IMR-90 (cell line): ENCODE measurements at regions not wholly inside any gene's neighbourhood (a gene's known extent, or its start where the extent isn't known, plus 50 kb on each side); places are given as distances from the start of the nearest gene placed in this dataset.

ENCODE experiments used
- ATAC-seq: fragments of 200-7000 bp; cut with Tn5 transposase; 2 replicates; pipeline ENCODE4 v1.9.1; 2020; ENCODE audit warnings: low read depth, mild to moderate bottlenecking, moderate library complexity
- BruUV-seq: library from RNA; stranded (reverse); fragments of 400-500 nt; replicated peaks from 2 replicates; lab custom pipeline; 2021; lab: Mats Ljungman, UMichigan
- CTCF ChIA-PET: fragments of 300-600 bp; formaldehyde crosslinking; extraction: SDS; loops from one replicate; lab custom pipeline; 2021; ENCODE audit warnings: antibody characterized with exemption; lab: Yijun Ruan, JAX
- POLR2A ChIA-PET: fragments of 300-600 bp; sonication (Branson Sonifier 250); formaldehyde crosslinking; loops from one replicate; lab custom pipeline; 2022; ENCODE audit warnings: antibody characterized with exemption; ENCODE audit not compliant: unreplicated experiment; lab: Charles Lee
- DNase-seq: peaks from one replicate; pipeline ENCODE4 v3.0.0; 2013
- H2AFZ ChIP-seq: replicated peaks from 2 replicates; pipeline ENCODE3; 2013; ENCODE audit warnings: low read length, mild to moderate bottlenecking; ENCODE audit not compliant: poor library complexity
- H2AK5ac ChIP-seq: 2 replicates; pipeline ENCODE4 v1.6.1; 2013; ENCODE audit warnings: low read depth, low read length, inconsistent platforms
- H2AK9ac ChIP-seq: replicated peaks from 2 replicates; pipeline ENCODE3; 2013; ENCODE audit warnings: mild to moderate bottlenecking, low read depth, low read length, moderate library complexity; ENCODE audit not compliant: poor library complexity
- H2BK120ac ChIP-seq: 2 replicates; pipeline ENCODE4 v1.6.1; 2013; ENCODE audit warnings: low read depth, low read length, inconsistent platforms
- H2BK15ac ChIP-seq: 3 replicates; pipeline ENCODE4 v1.6.1; 2013; ENCODE audit warnings: low read depth, low read length, inconsistent platforms
- H2BK20ac ChIP-seq: 2 replicates; pipeline ENCODE4 v1.6.1; 2013; ENCODE audit warnings: low read depth, mild to moderate bottlenecking, inconsistent platforms, low read length, moderate library complexity
- H2BK5ac ChIP-seq: 2 replicates; pipeline ENCODE4 v1.6.1; 2013; ENCODE audit warnings: mild to moderate bottlenecking, low read depth, low read length, inconsistent platforms; ENCODE audit not compliant: poor library complexity, severe bottlenecking
- H3K14ac ChIP-seq: replicated peaks from 2 replicates; pipeline ENCODE4 v1.6.1; 2013; ENCODE audit warnings: low read depth, low read length, inconsistent platforms
- H3K18ac ChIP-seq: 2 replicates; pipeline ENCODE4 v1.6.1; 2013; ENCODE audit warnings: low read depth, low read length, control low read depth
- H3K23ac ChIP-seq: 2 replicates; pipeline ENCODE4 v1.6.1; 2013; ENCODE audit warnings: low read depth, low read length, inconsistent platforms
- H3K27ac ChIP-seq: 2 replicates; pipeline ENCODE4 v1.5.1; 2013; ENCODE audit warnings: mild to moderate bottlenecking, control low read depth, low read length; ENCODE audit not compliant: insufficient read depth
- H3K27me3 ChIP-seq: 2 replicates; pipeline ENCODE4 v1.6.1; 2013; ENCODE audit warnings: low read length; ENCODE audit not compliant: control insufficient read depth, insufficient read depth
- H3K36me3 ChIP-seq: 2 replicates; pipeline ENCODE4 v1.6.1; 2013; ENCODE audit warnings: low read length, mixed read lengths; ENCODE audit not compliant: control insufficient read depth, insufficient read depth
- H3K4ac ChIP-seq: 2 replicates; pipeline ENCODE4 v1.6.1; 2013; ENCODE audit warnings: low read depth, low read length, inconsistent platforms
- H3K4me1 ChIP-seq: 2 replicates; pipeline ENCODE4 v1.6.1; 2013; ENCODE audit warnings: low read length, mixed read lengths; ENCODE audit not compliant: control insufficient read depth, insufficient read depth
- H3K4me2 ChIP-seq: 2 replicates; pipeline ENCODE4 v1.6.1; 2013; ENCODE audit warnings: low read depth, mild to moderate bottlenecking, control low read depth, low read length, moderate library complexity
- H3K4me3 ChIP-seq: 2 replicates; pipeline ENCODE4 v1.5.1; 2013; ENCODE audit warnings: low read depth, mild to moderate bottlenecking, control low read depth, low read length, moderate library complexity; ENCODE audit not compliant: insufficient read depth
- H3K56ac ChIP-seq: 2 replicates; pipeline ENCODE4 v1.6.1; 2013; ENCODE audit warnings: low read length, inconsistent platforms; ENCODE audit not compliant: insufficient read depth; ENCODE audit errors: extremely low read depth
- H3K79me1 ChIP-seq, 2 experiments: 2 replicates each; pipeline ENCODE4 v1.6.1; 2013; ENCODE audit warnings: low read length in 2 of 2, inconsistent platforms in 1 of 2, low read depth in 1 of 2
- H3K9ac ChIP-seq: 2 replicates; pipeline ENCODE4 v1.6.1; 2013; ENCODE audit warnings: low read depth, low read length, control low read depth
- H3K9me1 ChIP-seq: 2 replicates; pipeline ENCODE4 v1.6.1; 2013; ENCODE audit warnings: low read length, inconsistent platforms; ENCODE audit not compliant: insufficient read depth
- H3K9me3 ChIP-seq: 2 replicates; pipeline ENCODE4 v1.6.1; 2013; ENCODE audit warnings: low read length; ENCODE audit not compliant: control insufficient read depth, insufficient read depth
- H4K20me1 ChIP-seq: 2 replicates; pipeline ENCODE4 v1.6.1; 2013; ENCODE audit warnings: low read length, inconsistent platforms; ENCODE audit not compliant: insufficient read depth
- H4K5ac ChIP-seq: 2 replicates; pipeline ENCODE4 v1.6.1; 2013; ENCODE audit warnings: mild to moderate bottlenecking, low read depth, low read length, control low read depth
- H4K8ac ChIP-seq, 2 experiments: 2 replicates each; pipeline ENCODE4 v1.6.1; 2013; ENCODE audit warnings: low read depth in 2 of 2, low read length in 2 of 2, control low read depth in 1 of 2, inconsistent platforms in 1 of 2
- H4K91ac ChIP-seq: 2 replicates; pipeline ENCODE4 v1.6.1; 2013; ENCODE audit warnings: low read depth, low read length, inconsistent platforms; ENCODE audit not compliant: insufficient read depth
- CEBPB ChIP-seq: IDR thresholded peaks from 2 replicates; pipeline ENCODE4 v1.6.1; 2012; ENCODE audit warnings: low read depth, low read length, improper control_type of control experiment
- CHD1 ChIP-seq: IDR thresholded peaks from 2 replicates; pipeline ENCODE4 v1.6.1; 2012; ENCODE audit warnings: low read depth, low read length, improper control_type of control experiment
- FOS ChIP-seq: fragments of 150-350 bp; IDR thresholded peaks from 2 replicates; pipeline ENCODE4 v1.6.1; 2016; ENCODE audit warnings: low read depth, low read length
- MAFK ChIP-seq: IDR thresholded peaks from 2 replicates; pipeline ENCODE4 v1.6.1; 2012; ENCODE audit warnings: low read depth, low read length, improper control_type of control experiment
- MAZ ChIP-seq: IDR thresholded peaks from 2 replicates; pipeline ENCODE4 v1.6.1; 2012; ENCODE audit warnings: low read depth, mild to moderate bottlenecking, low read length, improper control_type of control experiment, moderate library complexity, borderline replicate concordance
- MXI1 ChIP-seq: IDR thresholded peaks from 2 replicates; pipeline ENCODE4 v1.6.1; 2012; ENCODE audit warnings: low read depth, mild to moderate bottlenecking, low read length, moderate library complexity, borderline replicate concordance
- POLR2A ChIP-seq: IDR thresholded peaks from 2 replicates; pipeline ENCODE4 v1.6.1; 2012; ENCODE audit warnings: mild to moderate bottlenecking, low read depth, low read length
- RAD21 ChIP-seq: IDR thresholded peaks from 2 replicates; pipeline ENCODE4 v1.6.1; 2012; ENCODE audit warnings: low read length, improper control_type of control experiment
- RFX5 ChIP-seq: IDR thresholded peaks from 2 replicates; pipeline ENCODE4 v1.8.0; 2012; ENCODE audit warnings: low read depth, mild to moderate bottlenecking, low read length, moderate library complexity
- SMC3 ChIP-seq: fragments of 150-350 bp; IDR thresholded peaks from 2 replicates; pipeline ENCODE4 v1.6.1; 2016; ENCODE audit warnings: low read depth, mild to moderate bottlenecking, antibody characterized with exemption, low read length, moderate library complexity
- WGBS, 2 experiments: methylation state at CpG; one replicate each; pipeline versions ENCODE4 v1.1.5 to v1.1.7; 2013; ENCODE audit warnings: missing lambda C conversion rate in 2 of 2; ENCODE audit not compliant: insufficient read length in 1 of 2; ENCODE audit errors: extremely low coverage in 2 of 2; 5-methylcytosine and 5-hydroxymethylcytosine counted together
- dilution Hi-C: fragments of 300-500 bp; cut with HindIII; formaldehyde crosslinking; loops from one replicate; pipeline ENCODE4 v1.14.3; 2018; ENCODE audit warnings: low sequenced_read_pairs; ENCODE audit not compliant: unreplicated experiment
- in situ Hi-C: fragments of 300-500 bp; cut with MboI; formaldehyde crosslinking; loops from 3 replicates; pipeline ENCODE4 v1.14.3; 2019; ENCODE audit warnings: low sequenced_read_pairs, inconsistent platforms, mixed read lengths
- intact Hi-C: fragments of 100-400 bp; cut with micrococcal nuclease; formaldehyde crosslinking; loops from 2 replicates; pipeline ENCODE4 v1.10.0; 2022
- TF ChIP-seq, protein P1 (sequence below): fragments of 150-350 bp; IDR thresholded peaks from 2 replicates; pipeline ENCODE4 v1.6.1; 2017; ENCODE audit warnings: mild to moderate bottlenecking, antibody characterized with exemption, low read length, low read depth
- TF ChIP-seq, protein P2 (sequence below): fragments of 150-350 bp; IDR thresholded peaks from 2 replicates; pipeline ENCODE4 v1.6.1; 2016; ENCODE audit warnings: low read depth, mild to moderate bottlenecking, low read length, moderate library complexity, borderline replicate concordance
- TF ChIP-seq, protein P3 (sequence below): conservative IDR thresholded peaks from 2 replicates; pipeline ENCODE4 v1.5.1; 2012; ENCODE audit warnings: mild to moderate bottlenecking, low read depth, low read length, improper control_type of control experiment

DNA sequence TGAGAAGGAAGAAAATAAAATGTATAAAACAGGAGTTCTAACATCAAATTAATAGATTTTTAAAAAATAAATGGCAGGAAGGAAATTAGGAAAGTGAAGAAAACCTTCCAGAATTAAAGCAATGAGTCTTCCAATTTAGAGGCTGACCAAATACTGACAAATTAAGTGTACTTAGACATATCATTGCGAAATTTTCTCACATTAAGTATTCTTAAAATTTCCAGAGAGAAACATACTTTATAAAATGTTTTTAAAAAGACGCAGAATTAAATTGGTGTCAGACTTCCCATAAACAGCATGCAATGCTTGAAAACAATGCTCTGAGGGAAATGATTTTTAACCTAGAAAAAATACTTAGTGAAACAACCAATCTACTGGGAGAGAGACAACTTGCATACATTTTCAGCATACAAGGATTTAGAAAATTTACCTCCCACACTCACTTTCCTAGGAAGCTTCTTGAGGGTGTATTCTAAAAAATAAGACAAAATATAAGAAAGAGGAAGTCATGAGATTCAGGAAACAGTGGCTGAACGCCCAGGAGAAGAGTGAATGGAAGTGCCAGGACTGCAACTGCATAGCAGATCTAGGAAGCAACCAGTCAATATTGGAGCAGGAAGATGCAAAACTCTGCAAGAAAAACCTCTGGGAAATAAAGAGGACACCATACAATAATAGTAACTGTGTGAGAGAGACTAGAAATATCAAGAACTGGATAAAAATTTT, 339.9 kb downstream of the ADCYAP1 start:
- no peak overlapping the region for H4K91ac ChIP-seq
- H3K9ac ChIP-seq, result no peak overlapping the region
- CTCF ChIA-PET, result no interaction called here
- DNase-seq, result no peak
- TF ChIP-seq MAFK (no peak), MAZ (no peak), CHD1 (no peak), FOS (no peak), CEBPB (no peak), MXI1 (no peak), RAD21 (no peak), POLR2A (no peak), SMC3 (no peak), RFX5 (no peak)
- TF ChIP-seq, protein P1, sequence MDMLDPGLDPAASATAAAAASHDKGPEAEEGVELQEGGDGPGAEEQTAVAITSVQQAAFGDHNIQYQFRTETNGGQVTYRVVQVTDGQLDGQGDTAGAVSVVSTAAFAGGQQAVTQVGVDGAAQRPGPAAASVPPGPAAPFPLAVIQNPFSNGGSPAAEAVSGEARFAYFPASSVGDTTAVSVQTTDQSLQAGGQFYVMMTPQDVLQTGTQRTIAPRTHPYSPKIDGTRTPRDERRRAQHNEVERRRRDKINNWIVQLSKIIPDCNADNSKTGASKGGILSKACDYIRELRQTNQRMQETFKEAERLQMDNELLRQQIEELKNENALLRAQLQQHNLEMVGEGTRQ, result no peak
- TF ChIP-seq, protein P2, sequence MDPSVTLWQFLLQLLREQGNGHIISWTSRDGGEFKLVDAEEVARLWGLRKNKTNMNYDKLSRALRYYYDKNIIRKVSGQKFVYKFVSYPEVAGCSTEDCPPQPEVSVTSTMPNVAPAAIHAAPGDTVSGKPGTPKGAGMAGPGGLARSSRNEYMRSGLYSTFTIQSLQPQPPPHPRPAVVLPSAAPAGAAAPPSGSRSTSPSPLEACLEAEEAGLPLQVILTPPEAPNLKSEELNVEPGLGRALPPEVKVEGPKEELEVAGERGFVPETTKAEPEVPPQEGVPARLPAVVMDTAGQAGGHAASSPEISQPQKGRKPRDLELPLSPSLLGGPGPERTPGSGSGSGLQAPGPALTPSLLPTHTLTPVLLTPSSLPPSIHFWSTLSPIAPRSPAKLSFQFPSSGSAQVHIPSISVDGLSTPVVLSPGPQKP, result no peak
- TF ChIP-seq, protein P3, sequence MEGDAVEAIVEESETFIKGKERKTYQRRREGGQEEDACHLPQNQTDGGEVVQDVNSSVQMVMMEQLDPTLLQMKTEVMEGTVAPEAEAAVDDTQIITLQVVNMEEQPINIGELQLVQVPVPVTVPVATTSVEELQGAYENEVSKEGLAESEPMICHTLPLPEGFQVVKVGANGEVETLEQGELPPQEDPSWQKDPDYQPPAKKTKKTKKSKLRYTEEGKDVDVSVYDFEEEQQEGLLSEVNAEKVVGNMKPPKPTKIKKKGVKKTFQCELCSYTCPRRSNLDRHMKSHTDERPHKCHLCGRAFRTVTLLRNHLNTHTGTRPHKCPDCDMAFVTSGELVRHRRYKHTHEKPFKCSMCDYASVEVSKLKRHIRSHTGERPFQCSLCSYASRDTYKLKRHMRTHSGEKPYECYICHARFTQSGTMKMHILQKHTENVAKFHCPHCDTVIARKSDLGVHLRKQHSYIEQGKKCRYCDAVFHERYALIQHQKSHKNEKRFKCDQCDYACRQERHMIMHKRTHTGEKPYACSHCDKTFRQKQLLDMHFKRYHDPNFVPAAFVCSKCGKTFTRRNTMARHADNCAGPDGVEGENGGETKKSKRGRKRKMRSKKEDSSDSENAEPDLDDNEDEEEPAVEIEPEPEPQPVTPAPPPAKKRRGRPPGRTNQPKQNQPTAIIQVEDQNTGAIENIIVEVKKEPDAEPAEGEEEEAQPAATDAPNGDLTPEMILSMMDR, result no peak
- H3K79me1 ChIP-seq, result no peaks in the 10 kb centered on the region
- no peak overlapping the region for H3K27ac ChIP-seq
- no peaks in the 10 kb centered on the region for H3K27me3 ChIP-seq
- no peak overlapping the region for H4K8ac ChIP-seq
- no peak overlapping the region for H3K18ac ChIP-seq
- H3K4me1 ChIP-seq, result no peaks in the 10 kb centered on the region
- POLR2A ChIA-PET, result no interaction called here
- ATAC-seq, result no peak
- no peak overlapping the region for H3K14ac ChIP-seq
- no peak overlapping the region for H3K4me2 ChIP-seq
- no peaks in the 10 kb centered on the region for H4K20me1 ChIP-seq
- H3K4me3 ChIP-seq, result no peak overlapping the region
- H3K23ac ChIP-seq, result no peak overlapping the region
- BruUV-seq, result no TSS peak
- no peak overlapping the region for H2AK9ac ChIP-seq
- no CpG with 5 or more reads among the region's 3 CpGs for WGBS, 2 experiments
- intact Hi-C loops (no loop called here), dilution Hi-C loops (no loop called here), in situ Hi-C loops (no loop called here)
- no peak overlapping the region for H4K5ac ChIP-seq
- no peaks in the 10 kb centered on the region for H3K36me3 ChIP-seq
- H2AFZ ChIP-seq, result no peak overlapping the region
- H2BK15ac ChIP-seq, result no peak overlapping the region
- no peak overlapping the region for H3K4ac ChIP-seq
- H3K9me3 ChIP-seq, result peaks cover 13% of the 10 kb centered on the region
- H3K9me1 ChIP-seq, result no peaks in the 10 kb centered on the region
- H2BK120ac ChIP-seq, result no peak overlapping the region
- no peak overlapping the region for H2AK5ac ChIP-seq
- no peak overlapping the region for H3K56ac ChIP-seq
- H2BK5ac ChIP-seq, result no peak overlapping the region
- no peak overlapping the region for H2BK20ac ChIP-seq
